Astrocyte (in vitro differentiated cells and primary cell): ENCODE measurements at regions not wholly inside any gene's neighbourhood (a gene's known extent, or its start where the extent isn't known, plus 50 kb on each side); places are given as distances from the start of the nearest gene placed in this dataset.

ENCODE experiments used
- DNase-seq: peaks from one replicate; pipeline ENCODE4 v3.0.0-alpha.2; 2010; ENCODE audit warnings: low read depth
- FAIRE-seq: peaks from 2 replicates; lab custom pipeline; 2011; peaks lifted over from hg19 to GRCh38; lab: Jason Lieb, UNC
- H2AFZ ChIP-seq: 2 replicates; pipeline ENCODE4 v1.6.0; 2012; ENCODE audit warnings: low read depth, low read length, inconsistent platforms
- H3K27ac ChIP-seq: 2 replicates; pipeline ENCODE4 v1.5.1; 2011; ENCODE audit warnings: low read depth, low read length, inconsistent platforms
- H3K27me3 ChIP-seq: 2 replicates; pipeline ENCODE4 v1.6.0; 2011; ENCODE audit warnings: low read length, inconsistent platforms; ENCODE audit not compliant: insufficient read depth
- H3K36me3 ChIP-seq: 2 replicates; pipeline ENCODE4 v1.5.1; 2011; ENCODE audit warnings: low read length, inconsistent platforms; ENCODE audit not compliant: insufficient read depth
- H3K4me1 ChIP-seq: 2 replicates; pipeline ENCODE4 v1.5.1; 2011; ENCODE audit warnings: low read length, inconsistent platforms; ENCODE audit not compliant: insufficient read depth
- H3K4me2 ChIP-seq: 2 replicates; pipeline ENCODE4 v1.6.0; 2012; ENCODE audit warnings: low read length, inconsistent platforms
- H3K4me3 ChIP-seq: 2 replicates; pipeline ENCODE4 v1.5.1; 2011; ENCODE audit warnings: low read depth, mild to moderate bottlenecking, low read length, inconsistent platforms; ENCODE audit not compliant: insufficient read depth
- H3K79me2 ChIP-seq: 2 replicates; pipeline ENCODE4 v1.6.0; 2012; ENCODE audit warnings: mild to moderate bottlenecking, low read length, inconsistent platforms; ENCODE audit not compliant: insufficient read depth
- H3K9ac ChIP-seq: 2 replicates; pipeline ENCODE4 v1.6.0; 2012; ENCODE audit warnings: mild to moderate bottlenecking, low read length, inconsistent platforms
- H3K9me3 ChIP-seq: 2 replicates; pipeline ENCODE4 v1.5.1; 2012; ENCODE audit warnings: low read depth, mild to moderate bottlenecking, low read length, inconsistent platforms; ENCODE audit not compliant: insufficient read depth
- H4K20me1 ChIP-seq: 2 replicates; pipeline ENCODE4 v1.6.0; 2012; ENCODE audit warnings: low read length, inconsistent platforms; ENCODE audit not compliant: insufficient read depth
- H3K27ac Mint-ChIP-seq: one replicate; pipeline ENCODE4 v1.8.0; 2021; ENCODE audit warnings: mild to moderate bottlenecking, mixed read lengths; ENCODE audit not compliant: unreplicated experiment
- H3K27me3 Mint-ChIP-seq: one replicate; pipeline ENCODE4 v1.8.0; 2021; ENCODE audit warnings: low read depth, mixed read lengths; ENCODE audit not compliant: unreplicated experiment
- H3K36me3 Mint-ChIP-seq: one replicate; pipeline ENCODE4 v1.8.0; 2021; ENCODE audit warnings: low read depth, mixed read lengths; ENCODE audit not compliant: unreplicated experiment
- H3K4me1 Mint-ChIP-seq: one replicate; pipeline ENCODE4 v1.8.0; 2021; ENCODE audit warnings: low read depth, mixed read lengths; ENCODE audit not compliant: unreplicated experiment
- H3K4me3 Mint-ChIP-seq: one replicate; pipeline ENCODE4 v1.8.0; 2021; ENCODE audit warnings: mild to moderate bottlenecking, moderate library complexity, mixed read lengths; ENCODE audit not compliant: unreplicated experiment
- H3K9me3 Mint-ChIP-seq: one replicate; pipeline ENCODE4 v1.8.0; 2021; ENCODE audit warnings: mild to moderate bottlenecking, mixed read lengths; ENCODE audit not compliant: unreplicated experiment
- CTCF ChIP-seq: IDR thresholded peaks from 2 replicates; pipeline ENCODE4 v1.5.1; 2011; ENCODE audit warnings: low read depth, mild to moderate bottlenecking, inconsistent platforms, low read length, moderate library complexity; ENCODE audit not compliant: insufficient read depth
- EZH2 ChIP-seq: IDR thresholded peaks from 2 replicates; pipeline ENCODE4 v1.6.1; 2012; ENCODE audit warnings: mild to moderate bottlenecking, low read length, inconsistent platforms; ENCODE audit not compliant: insufficient read depth

GRCh38 chr14:83462759-83463158 lies 1929.1 kb upstream of the SEL1L start:
- Histone ChIP-seq H3K36me3 (no peaks in the 10 kb centered on the region), H3K27ac (no peak overlapping the region), H3K9me3 (peaks cover 5% of the 10 kb centered on the region), H3K27me3 (no peaks in the 10 kb centered on the region), H4K20me1 (no peaks in the 10 kb centered on the region), H3K4me2 (no peak overlapping the region), H3K79me2 (no peaks in the 10 kb centered on the region), H3K4me1 (no peaks in the 10 kb centered on the region), H3K9ac (no peak overlapping the region), H3K4me3 (no peak overlapping the region), H2AFZ (no peak overlapping the region)
- DNase-seq, result no peak
- no peaks in the 10 kb centered on the region for H3K27me3 Mint-ChIP-seq
- no peak for FAIRE-seq
- no peak overlapping the region for H3K4me3 Mint-ChIP-seq
- H3K27ac Mint-ChIP-seq, result no peak overlapping the region
- H3K9me3 Mint-ChIP-seq, result peaks cover 7% of the 10 kb centered on the region
- TF ChIP-seq CTCF (no peak), EZH2 (no peak)
- H3K4me1 Mint-ChIP-seq, result peaks cover 5% of the 10 kb centered on the region
- H3K36me3 Mint-ChIP-seq, result no peaks in the 10 kb centered on the region

- no peak overlapping the region for H3K9ac ChIP-seq
- no peak overlapping the region for H3K4me3 Mint-ChIP-seq
- peaks cover 8% of the 10 kb centered on the region for H3K4me1 Mint-ChIP-seq
- no peak overlapping the region for H2AFZ ChIP-seq
- peaks cover 6% of the 10 kb centered on the region for H3K9me3 Mint-ChIP-seq
- no peaks in the 10 kb centered on the region for H3K27me3 Mint-ChIP-seq
- no peaks in the 10 kb centered on the region for H4K20me1 ChIP-seq
- no peak overlapping the region for H3K4me2 ChIP-seq
- no peaks in the 10 kb centered on the region for H3K79me2 ChIP-seq
- no peak overlapping the region for H3K4me3 ChIP-seq
- H3K36me3 ChIP-seq, result no peaks in the 10 kb centered on the region
- no peak for FAIRE-seq
- H3K27ac Mint-ChIP-seq, result no peak overlapping the region
- H3K4me1 ChIP-seq, result no peaks in the 10 kb centered on the region
- H3K9me3 ChIP-seq, result peaks cover 5% of the 10 kb centered on the region
- TF ChIP-seq EZH2, result no peak
- peak; percentile 66 for TF ChIP-seq CTCF
- no peak overlapping the region for H3K27ac ChIP-seq
- no peak for DNase-seq
- H3K36me3 Mint-ChIP-seq, result no peaks in the 10 kb centered on the region
- H3K27me3 ChIP-seq, result no peaks in the 10 kb centered on the region
Measured at GRCh38 chr14:83463500-83464098, 1929.9 kb upstream of the SEL1L start.

- no peaks in the 10 kb centered on the region for H3K36me3 Mint-ChIP-seq
- no peak overlapping the region for H3K4me3 Mint-ChIP-seq
- no peaks in the 10 kb centered on the region for H3K4me1 ChIP-seq
- no peak overlapping the region for H2AFZ ChIP-seq
- H4K20me1 ChIP-seq, result no peaks in the 10 kb centered on the region
- H3K27ac ChIP-seq, result no peak overlapping the region
- no peak overlapping the region for H3K4me2 ChIP-seq
- no peak overlapping the region for H3K27ac Mint-ChIP-seq
- FAIRE-seq, result no peak
- no peaks in the 10 kb centered on the region for H3K36me3 ChIP-seq
- DNase-seq, result peak; percentile 2
- H3K9ac ChIP-seq, result no peak overlapping the region
- no peak overlapping the region for H3K4me3 ChIP-seq
- no peaks in the 10 kb centered on the region for H3K79me2 ChIP-seq
- TF ChIP-seq EZH2, result no peak
- no peak for TF ChIP-seq CTCF
- H3K9me3 Mint-ChIP-seq, result no peaks in the 10 kb centered on the region
- H3K4me1 Mint-ChIP-seq, result peaks cover 8% of the 10 kb centered on the region
- H3K27me3 ChIP-seq, result no peaks in the 10 kb centered on the region
- H3K9me3 ChIP-seq, result no peaks in the 10 kb centered on the region
- H3K27me3 Mint-ChIP-seq, result no peaks in the 10 kb centered on the region
Measured at GRCh38 chr14:83467811-83468210, 1934.2 kb upstream of the SEL1L start.
